ENCODE measurements at regions not wholly inside any gene's neighbourhood (a gene's known extent, or its start where the extent isn't known, plus 50 kb on each side); places are given as distances from the start of the nearest gene placed in this dataset.
"Not testable (repeated sequence)": the region's sequence is repeated elsewhere in the genome, so short reads cannot be mapped to it uniquely, and the experiment has no call there.

GRCh38 chr15:69552057-69552815, 99.6 kb downstream of the RPLP1 start:
- DNase-seq = no peak

DNA sequence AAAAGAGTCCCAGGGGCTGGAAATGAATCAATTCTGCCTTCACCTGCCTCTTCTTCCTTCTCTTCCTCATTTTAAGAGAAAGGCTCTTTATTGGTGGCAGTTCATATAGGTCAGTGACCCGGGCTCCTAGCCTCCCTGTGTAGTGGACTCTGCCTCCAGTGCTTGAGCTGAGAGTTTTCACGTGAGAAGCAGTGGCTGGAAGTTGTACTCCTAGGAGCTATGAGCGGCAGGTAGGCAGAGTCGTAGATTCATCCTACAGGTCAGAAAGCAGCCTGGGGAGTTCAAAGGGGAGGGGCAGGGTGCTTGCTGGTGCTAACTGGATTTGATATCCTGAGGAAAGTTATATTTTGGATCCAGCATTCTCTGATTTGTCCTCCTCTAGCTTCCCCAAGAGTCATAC, 101.1 kb downstream of the RPLP1 start:
- no peak for DNase-seq

- DNase-seq = peak in 6 of 56 donors; percentile 6 to 55 (median 15)
These were observed 101.8 kb downstream of the RPLP1 start for GRCh38 chr15:69554279-69554961.

DNA sequence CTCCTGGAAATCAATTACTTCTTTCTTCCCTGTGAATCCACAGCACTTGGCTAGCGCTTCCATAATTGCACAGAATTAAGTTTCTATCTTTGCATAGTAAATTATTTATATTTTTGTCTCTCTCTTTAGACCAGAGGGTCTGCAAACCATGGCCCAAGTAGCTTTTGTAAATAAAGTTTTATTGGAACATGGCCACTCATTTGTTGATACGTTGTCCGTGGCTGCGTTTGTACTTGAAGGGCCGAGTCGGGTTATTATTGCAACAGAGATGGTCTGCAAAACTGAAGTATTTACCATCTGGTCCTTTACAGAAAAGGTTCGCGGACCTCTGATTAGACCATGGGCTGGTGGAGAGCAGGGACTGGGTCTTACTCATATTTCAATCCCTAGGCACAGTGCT, 102.5 kb downstream of the RPLP1 start:
- DNase-seq = no peak

- DNase-seq = no peak
These were observed 103.7 kb downstream of the RPLP1 start for GRCh38 chr15:69556344-69556743.

DNA sequence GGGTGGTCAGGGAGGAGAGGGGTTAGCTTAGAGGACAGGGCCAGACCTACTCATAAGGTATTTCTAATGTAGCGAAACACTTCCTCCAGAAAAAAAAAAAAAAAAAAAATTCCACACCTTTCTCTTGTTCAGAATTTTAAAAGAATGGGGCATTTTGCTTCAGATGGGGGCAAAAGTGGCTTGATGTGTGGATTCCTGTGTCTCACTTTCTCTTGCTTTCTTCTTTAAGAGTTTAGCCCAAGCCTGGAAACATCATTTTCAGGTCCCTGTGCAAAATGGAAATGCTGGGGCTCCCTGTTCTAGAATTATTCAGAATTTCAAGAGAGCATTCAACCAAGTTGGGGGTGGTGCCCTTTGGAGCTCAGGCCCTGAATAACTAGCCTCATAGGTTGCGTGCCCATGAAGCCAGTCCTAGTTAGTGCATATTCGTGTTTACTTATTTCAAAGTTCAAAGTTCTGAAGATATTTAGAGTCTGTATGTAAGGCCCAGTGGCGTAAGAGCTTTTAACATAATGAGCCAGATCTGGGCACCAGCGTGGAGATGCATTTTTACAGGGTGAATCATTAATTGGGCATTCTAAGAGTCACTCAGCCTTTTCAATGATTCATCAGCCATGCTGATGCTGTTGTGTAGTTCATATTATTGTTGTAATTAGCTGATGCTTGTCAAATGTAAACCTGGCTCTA, 104.5 kb downstream of the RPLP1 start:
- DNase-seq = peak in 1 of 56 donors; percentile 22

DNA sequence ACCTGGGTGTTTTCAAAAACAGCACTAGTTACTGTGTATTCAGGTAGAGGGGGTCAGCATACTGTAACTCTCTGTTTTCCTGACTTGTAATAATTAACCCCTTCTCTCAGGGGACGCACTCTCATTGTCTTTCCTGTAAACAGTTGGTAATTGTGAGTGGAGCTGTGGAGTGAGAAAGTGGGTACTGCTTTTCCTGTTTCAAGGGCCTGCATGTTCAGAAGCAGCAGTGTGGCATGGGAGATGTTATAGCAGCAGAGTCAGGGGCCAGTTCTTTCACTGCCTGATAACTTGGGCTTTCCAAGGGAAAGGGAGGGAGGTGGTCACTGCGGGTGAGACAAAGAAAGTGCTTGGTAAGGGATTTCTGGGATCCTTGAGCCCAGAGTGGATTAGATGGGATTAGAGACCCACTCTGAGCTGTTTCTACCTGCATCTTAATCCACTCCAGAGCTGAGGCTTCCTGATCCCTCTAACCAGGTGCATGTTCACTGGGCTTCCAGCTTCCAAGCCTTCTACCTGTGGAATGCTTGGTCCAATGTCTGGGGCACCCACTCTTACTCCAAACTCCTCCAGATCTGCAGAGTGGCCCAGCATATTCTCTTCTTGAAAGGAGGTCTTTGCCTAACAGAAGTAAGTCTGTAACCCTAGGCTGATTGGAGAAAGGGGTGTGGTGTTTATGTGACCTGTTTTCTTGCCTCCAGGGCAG, 105.2 kb downstream of the RPLP1 start:
- DNase-seq = no peak

- no peak for DNase-seq
These were observed 107.0 kb downstream of the RPLP1 start for GRCh38 chr15:69559440-69560190.

DNA sequence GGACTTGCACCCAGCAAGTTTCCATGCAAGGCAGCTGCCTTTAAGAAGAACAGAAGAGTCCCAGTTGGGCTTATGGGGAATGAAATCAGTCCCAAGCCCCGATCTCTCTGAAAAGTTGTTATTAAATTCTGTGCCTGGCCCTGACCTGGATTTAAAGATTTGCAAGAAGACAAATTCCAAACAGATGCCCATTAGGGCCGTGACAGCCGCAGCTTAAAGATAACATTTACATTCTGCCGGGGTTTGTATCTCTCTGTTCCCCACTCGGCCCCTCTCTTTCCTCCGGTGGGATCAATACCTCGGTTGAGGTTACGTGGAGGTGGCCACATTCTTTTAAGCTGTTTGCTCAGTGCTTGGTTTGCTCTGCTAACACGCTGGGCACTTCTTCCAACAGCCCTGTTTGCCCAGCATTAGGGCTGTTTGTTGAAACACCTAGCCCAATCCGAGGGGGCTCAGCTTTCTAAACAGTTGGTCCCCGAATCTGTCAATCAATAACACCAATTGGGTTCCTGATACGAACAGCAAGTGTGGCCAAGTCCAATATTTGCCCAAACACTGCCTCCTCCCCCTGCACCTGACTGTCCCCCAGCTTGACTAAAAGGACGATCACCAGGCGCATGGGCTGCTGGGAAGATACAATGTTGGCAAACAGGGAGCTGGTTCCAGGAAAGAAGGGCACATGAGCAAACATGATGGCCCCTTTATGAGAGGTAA, 108.6 kb downstream of the RPLP1 start:
- DNase-seq = no peak

DNA sequence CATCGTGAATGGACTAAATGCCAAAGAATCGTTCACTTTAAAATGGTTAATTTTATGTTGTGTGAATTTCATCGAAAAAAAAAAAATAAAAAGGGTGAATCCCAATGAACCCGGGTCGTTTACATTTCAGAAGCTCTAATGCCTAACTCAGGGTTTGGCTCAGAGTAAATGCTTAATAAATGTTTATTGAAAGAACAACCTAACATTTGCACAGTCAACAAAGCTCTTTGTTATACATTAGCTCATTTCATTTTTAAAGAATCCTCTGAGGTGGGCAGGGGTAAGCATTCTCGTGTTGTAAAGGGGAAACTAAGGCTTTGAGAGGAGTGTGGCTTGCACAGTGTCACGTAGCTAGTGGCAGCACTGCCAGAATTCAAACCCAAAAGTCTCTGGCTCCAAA, 109.5 kb downstream of the RPLP1 start:
- DNase-seq = no peak

GRCh38 chr15:69562564-69562963, 109.9 kb downstream of the RPLP1 start:
- no peak for DNase-seq

GRCh38 chr15:69565066-69565655, 112.5 kb downstream of the RPLP1 start:
- no peak for DNase-seq

- not testable (repeated sequence) for DNase-seq
These were observed 114.7 kb downstream of the RPLP1 start for GRCh38 chr15:69567238-69567760.

DNA sequence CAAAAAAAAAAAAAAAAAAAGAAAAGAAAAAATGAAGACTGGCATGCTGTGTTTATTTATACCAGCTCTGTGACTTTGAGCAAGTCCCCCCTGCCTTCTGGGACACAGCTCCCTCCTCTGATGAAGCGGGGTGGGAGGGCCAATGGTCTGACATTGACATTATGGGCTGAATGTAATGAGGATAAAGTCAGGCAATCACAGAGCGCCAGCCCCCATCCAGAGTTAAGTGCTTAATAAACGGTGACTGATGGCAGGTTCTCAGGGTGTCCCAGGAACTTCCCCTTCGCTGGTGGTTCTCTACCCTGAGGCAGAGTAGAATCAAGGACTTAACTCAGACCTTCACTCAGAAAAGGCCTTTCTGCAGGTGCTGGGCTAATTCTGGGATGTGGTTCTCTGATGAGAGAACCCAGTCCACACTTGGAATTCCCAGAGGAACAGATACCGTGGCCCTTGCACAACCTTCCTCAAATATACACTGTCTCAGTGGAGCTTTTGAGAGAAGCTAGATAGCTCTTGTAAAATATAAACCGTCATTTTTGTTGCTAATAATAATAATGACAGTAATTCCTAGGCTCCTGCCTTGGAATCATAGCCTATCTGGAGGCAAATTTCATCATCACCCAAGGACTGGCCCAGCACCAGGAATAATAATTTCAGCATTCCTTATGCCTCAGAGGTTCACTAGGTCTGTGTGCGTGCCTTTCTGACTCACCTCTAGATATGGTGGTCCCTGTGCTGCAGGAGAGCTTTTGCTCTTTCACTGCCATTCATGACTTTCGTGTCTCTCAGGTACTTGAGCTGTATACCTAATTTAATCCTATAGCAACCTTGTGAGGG, 115.8 kb downstream of the RPLP1 start:
- DNase-seq = no peak

GRCh38 chr15:69570454-69570853, 117.8 kb downstream of the RPLP1 start:
- DNase-seq = no peak

- DNase-seq = no peak
These were observed 118.4 kb downstream of the RPLP1 start for GRCh38 chr15:69570997-69571396.

- DNase-seq = not testable (repeated sequence)
These were observed 120.7 kb downstream of the RPLP1 start for GRCh38 chr15:69573278-69573677.

DNA sequence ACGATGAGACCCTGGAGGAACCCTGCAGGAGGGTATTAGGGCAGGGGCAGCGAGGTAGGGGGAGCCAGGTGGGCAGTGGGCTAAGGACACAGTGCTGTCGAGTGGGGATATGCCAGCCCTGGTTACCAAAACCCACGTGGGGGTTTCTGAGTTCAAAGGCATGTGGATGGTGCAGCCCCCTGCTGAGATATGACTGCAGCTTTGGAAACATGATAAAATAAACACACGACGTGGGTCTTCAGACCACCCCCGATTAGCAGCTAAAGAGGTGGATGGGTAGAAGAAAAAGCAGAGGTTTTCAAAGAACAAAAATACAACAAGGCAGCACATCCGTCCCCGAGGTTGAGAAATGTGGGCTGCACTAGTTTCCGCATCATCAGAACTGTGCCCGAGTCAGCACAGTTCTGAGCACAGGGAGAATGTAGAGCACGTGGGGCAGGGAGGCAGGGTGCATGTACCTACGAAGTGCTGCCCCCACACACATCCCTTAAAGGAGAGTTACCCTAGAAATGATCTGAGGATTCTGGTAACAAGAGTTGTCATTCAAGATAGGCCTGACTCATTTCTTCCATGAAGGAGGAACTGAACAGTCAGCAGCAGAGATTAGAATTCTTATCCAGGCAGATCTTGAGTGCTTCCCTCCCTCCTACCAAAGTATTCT, 121.3 kb downstream of the RPLP1 start:
- DNase-seq = peak in 2 of 56 donors; percentile 8 to 12
